Left ventricle myocardium superior (tissue), 1 donor: ENCODE measurements at regions not wholly inside any gene's neighbourhood (a gene's known extent, or its start where the extent isn't known, plus 50 kb on each side); places are given as distances from the start of the nearest gene placed in this dataset.

Experiments
- ATAC-seq: fragments of 200-7000 bp; cut with Tn5 transposase; one replicate; pipeline ENCODE4 v1.9.1; 2020; ENCODE audit warnings: mild to moderate bottlenecking, moderate library complexity
- DNase-seq: peaks from one replicate; pipeline ENCODE4 v3.0.0-alpha.2; 2020
- intact Hi-C: fragments of 100-400 bp; cut with micrococcal nuclease; formaldehyde crosslinking; loops from one replicate; pipeline ENCODE4 v1.11.0; 2022
- donor health status: DM: no; HTN: yes; CAD: no; lungs with severe emphysema.

GRCh38 chr15:63453186-63453905, 51.0 kb upstream of the USP3 start:
- ATAC-seq = no peak
- intact Hi-C loops = no loop called here

GRCh38 chr15:63454503-63455211, 49.7 kb upstream of the USP3 start:
- no peak for ATAC-seq
- intact Hi-C loops = no loop called here
- no peak for DNase-seq

More at GRCh38 chr15:63453186-63453905, 51.0 kb upstream of the USP3 start:
- DNase-seq = no peak
